Stimulated activated CD8-positive, alpha-beta memory T cell treated with anti-CD3 and anti-CD28 coated beads, Interleukin-7, amount 100 ng/mL, for 48 hours (primary cell): ENCODE measurements at regions not wholly inside any gene's neighbourhood (a gene's known extent, or its start where the extent isn't known, plus 50 kb on each side); places are given as distances from the start of the nearest gene placed in this dataset.

Experiments
- DNase-seq, 2 donors: peaks; one replicate each; pipeline ENCODE4 v3.0.0-alpha.2; 2020; ENCODE audit warnings: low read depth in 1 of 2; ENCODE audit errors: extremely low read depth in 1 of 2

DNA sequence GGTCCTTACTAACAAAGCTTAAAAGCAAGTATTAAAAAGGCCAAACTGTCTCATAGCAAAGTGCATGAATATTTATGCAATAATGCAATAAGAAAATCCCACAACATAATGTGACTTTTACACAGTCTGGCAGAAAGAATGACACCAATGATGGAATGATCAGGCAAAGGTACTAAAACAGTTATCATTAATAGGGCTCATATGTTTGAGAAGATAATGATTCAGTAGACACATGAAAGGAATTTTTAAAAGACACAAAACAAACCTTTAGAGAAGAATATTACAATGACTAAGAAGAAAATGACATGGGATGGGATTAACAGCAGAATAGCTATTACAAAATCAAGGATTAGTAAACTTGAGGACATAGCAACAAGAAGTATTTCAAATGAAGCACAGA, 1411.2 kb upstream of the TMEM132C start:
- DNase-seq, result no peak

DNA sequence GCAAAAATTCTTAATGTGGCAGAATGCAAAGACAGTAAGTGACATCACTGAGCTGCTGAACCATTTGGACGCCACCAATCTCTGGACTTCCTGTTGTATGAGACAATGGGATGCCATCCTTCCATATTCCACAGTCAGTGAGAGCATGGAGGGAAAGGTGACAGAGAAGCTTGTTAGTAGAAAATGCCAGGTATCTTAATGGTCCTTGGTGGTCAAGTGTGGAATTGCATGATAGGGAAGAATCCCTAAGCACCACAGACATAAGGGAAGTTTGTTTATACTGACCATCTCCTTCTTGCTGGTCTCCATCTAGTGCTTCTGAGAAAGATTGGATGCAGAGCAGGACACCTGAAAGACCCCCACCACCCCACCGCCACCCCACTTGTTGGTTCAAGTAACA, 1410.0 kb upstream of the TMEM132C start:
- no peak for DNase-seq

DNA sequence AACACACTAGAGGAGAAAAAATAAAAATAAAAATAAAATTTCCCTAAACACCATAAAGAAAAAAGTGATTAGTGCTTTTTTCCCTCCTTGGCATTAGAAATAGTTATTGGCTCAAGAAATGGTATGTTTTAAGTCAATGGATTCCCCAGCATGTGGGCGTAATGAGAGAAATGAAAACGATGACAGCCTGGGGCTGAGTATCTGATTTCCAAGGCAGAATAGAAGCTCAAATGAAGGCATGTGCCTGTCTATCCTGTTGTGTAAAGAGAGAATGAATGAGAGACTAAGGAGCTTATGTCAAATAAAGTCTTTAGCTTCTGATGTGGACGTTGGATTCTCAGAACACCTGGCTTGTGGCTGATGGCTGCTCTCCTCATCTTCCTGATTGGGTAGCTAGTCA, 1408.4 kb upstream of the TMEM132C start:
- no peak for DNase-seq

DNA sequence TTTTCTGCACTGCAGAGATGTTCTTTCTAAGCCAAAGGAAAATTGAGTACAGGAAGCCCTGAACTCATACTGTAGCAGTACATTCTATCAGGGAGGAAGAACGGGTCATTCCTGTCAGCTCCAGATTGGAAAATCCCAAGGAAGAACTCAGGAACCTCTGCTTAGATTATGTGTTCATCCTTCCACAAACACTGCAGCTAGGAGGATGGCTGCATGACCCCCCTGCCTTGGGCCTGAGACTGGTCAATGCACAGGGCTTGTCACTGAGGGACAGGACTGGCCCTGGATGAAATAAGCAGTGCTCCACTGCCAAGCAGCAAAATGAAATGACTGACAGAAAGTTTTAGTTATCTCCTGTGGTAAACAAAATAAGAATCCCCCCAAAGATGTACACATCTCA, 1406.8 kb upstream of the TMEM132C start:
- no peak for DNase-seq

DNA sequence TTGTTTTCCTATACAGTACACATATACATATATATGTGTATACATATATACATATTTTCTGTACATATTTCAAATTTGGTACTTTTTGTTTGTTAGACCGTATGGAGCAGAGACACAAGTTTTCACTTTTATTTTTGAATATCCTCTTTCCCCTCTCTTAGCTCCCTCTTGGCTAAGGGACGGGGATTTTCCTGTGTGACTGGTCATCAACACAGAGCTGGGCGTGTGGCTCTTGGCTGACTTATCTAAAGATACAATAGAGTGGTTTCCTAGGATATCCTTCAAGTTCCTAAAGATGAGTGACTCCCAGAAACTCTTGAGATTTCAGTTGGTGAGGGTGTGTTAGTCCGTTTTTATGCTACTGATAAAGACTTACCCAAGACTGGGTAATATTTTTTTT, 1404.5 kb upstream of the TMEM132C start:
- DNase-seq, result no peak

DNA sequence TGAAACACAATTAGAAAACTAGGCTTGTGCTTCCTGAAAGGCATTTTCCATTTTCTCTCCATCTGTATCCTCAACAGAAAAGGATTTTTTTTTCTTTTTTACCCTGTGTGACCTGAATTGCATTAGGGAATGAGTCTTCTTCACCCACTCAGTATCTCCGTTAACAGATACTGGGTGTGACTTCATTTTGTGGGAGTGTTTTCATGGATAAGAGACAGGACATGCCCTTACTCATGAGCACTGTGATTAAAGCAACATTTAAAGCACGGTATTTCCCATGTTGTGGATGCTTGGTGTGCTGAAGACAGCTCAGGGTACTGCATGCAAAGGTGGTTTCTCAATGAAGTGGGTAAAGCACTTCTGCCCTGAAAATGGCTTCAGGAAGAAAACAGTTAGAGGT, 1397.3 kb upstream of the TMEM132C start:
- DNase-seq, result no peak

DNA sequence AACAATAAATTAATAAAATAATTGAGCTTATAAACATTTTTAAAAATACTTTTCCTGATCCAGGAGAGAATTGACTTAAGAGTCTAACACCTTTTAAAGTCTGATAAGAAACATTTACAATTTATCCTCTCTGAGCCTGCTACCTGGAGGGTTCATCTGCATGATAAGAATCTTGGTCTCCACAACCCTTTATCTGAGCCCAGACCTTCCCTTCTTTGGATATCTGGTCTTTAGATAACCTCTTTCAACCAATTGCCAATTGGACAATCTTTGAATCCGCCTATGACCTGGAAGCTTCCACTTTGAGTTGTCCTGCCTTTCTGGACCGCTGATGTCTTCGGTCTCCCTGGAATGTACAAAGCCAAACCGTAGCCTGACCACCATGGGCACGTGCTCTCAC, 1393.3 kb upstream of the TMEM132C start:
- no peak for DNase-seq

DNA sequence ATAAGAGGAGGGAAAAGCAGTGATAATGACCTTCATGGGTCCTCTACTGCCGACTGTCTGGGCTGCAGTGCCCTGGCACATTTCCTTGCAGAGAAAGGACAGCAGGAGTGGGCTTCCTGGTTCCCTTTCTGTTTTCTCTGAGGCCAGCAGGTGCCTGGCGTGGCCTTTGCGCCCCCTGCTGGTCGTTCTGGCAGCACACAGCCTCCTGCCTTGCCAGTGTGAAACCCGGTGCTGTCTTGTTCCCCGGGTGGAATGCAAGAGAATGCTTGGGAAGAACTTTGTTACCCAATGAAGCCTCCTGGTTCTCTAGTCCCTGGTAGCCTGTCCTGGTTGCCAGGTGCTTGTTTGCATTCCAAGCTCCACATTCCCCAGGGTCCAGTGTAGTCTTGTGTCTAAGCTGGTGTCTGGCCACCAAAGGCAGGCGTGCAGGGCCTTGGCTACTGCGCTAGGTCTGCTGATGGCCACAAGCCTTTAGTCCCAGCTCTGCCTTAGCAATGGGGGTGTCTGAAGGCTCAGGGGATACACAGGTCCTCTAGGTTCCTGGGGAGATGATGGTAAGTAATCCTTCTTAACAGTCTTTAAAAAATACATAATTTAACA, 1392.4 kb upstream of the TMEM132C start:
- peak; percentile 14 to 19 for DNase-seq

DNA sequence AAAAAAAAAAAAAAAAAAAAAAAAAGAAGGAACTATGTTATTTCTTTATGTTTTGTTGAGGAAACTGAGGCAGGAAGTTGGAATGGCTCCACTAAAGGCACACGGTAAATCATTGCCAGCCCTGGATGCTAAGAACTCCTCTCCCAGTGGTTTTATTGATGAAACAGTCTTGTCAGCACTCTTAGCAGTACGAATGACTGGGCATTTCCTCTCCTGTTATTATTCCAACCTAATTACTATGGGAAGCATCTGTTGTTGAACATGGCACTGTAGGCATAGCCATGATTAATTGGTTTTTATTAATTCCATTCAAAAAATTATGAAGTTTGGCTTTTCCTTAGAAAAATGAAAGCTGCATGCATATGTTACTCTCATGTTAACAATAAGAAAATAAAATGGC, 1387.1 kb upstream of the TMEM132C start:
- no peak for DNase-seq

DNA sequence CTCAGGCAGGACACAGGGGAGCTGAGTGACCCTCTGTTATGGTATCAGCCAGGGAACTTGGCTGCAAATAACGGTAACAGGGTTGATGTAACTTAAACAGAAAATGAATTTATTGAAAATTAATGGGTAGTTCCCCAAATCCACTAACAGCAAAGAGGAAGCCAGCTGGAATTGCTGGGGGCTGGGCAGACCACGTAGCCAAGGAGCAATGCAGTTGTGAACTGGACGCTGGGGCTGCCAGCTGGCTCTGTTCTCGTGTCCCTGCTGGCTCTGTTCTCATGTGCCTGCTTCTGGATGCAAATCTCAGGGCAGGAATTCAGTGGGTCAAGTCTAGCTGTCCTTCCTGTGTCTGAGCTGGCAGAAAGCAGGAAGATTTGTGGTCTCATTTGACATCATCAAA, 1383.3 kb upstream of the TMEM132C start:
- DNase-seq, result no peak

DNA sequence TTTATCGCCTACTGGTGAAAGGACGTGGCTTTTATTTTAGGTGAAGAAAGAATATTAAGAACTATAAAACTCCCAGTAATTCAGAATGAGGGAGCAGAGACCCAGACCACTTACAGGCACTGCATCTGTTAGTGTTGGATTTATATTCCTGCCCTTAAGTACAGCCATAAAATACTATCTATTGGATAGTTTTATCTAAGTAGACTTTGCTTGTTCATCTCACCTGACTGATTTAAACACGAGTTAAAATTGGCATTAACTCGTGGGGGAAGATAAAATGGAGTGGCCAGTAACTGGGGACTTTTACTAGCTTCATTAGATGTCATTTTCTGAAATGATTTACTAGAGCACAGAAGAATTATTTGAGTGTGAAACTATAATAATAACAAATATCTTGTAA, 1377.5 kb upstream of the TMEM132C start:
- DNase-seq, result no peak

DNA sequence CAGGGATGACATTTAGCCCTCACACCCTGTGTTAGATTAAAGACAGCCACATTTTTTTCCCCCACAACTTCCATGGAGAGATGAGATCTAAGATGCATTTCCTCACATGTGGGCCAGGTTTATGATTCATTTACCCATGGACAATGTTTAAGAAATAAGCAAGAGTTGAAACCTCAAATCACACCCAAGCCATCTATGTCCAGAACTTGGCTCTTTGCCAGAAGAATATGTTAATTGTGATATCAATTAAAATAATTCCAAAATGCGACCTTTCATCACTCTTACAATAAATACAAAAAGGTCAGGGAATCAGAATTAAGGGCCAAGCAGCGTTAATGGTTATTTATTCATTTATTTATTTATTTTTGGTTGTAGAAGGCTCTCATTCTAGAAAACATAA, 1376.9 kb upstream of the TMEM132C start:
- no peak for DNase-seq

DNA sequence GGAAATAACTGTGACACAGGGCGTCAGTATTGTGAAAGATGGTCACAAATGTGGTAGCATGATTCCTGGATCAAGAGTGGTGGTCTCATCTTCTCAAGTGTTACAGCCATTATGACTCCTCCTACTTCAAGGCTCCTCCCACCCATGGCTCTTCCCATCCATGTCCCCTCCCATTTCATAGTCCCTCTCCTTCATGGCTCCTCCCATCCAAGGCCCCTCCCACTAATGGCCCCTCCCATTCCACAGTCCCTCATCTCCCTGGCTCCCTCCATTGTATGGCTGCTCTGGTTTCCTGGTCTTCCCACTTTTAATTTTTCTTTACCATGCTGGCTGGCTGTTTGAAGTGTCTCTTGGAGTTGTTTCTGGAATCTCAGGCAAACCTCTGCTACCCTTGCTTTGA, 1375.2 kb upstream of the TMEM132C start:
- DNase-seq, result no peak

DNA sequence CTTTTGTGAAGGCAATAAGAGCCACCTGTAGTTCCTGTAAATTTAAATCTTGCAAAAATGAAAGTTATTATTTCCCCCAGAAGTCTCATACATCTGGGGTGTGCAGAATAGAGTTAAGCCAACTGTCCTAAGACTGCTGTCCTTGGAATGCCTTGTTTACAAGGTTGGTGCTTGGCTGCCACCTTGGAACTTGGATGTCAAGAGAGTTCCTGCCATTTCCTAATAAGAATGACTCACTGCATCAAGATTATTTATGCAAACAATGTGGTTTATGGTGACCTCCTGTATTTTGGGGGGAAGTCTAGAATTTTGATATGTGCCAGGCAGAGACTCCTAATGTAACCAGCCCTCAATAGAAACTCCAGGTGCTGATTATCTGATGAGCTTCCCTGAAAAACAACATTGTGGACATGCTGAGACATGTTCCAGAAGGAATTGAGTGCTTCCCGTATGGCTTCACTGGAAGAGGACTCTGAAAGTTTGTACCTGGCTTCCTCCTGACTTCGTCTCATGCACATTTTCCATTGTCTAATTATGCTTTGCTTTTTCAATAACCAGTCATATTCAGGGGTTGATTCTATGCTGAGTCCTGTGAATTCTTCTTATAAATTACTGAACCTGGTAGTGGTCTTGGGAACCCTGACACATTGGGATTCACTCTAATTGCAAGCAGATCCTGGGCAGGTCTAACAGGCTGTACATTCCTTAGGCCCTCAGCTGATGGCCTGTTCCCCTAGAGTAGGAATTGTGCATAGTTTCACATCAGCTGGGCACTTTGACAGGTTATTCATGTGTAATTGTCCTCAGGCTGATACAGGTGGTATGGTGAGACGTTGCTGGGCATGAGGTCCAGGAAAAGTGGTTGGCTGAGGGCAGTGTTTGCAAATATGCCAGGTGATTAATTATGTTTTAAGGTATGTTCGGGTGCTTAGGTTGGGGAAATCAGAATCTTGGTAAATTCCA, 1370.7 kb upstream of the TMEM132C start:
- no peak for DNase-seq

DNA sequence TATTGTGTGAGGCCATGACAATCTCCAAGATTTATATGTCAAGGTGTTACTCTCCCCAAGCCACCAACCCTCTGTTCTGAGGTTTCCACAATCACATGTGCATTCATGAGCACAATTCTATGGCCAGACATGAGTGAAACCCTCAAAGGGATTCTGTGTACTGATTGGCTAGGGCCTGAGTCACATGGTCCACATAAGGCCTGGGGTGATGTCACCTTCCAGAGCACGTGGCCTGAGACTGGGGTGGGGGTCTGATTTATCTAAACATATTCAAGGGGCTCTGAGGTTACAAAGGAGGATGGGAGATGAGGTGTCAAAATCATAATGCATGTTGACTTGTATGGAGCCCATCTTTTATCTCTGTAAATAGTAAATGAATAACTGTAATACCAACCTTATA, 1369.9 kb upstream of the TMEM132C start:
- DNase-seq, result no peak

DNA sequence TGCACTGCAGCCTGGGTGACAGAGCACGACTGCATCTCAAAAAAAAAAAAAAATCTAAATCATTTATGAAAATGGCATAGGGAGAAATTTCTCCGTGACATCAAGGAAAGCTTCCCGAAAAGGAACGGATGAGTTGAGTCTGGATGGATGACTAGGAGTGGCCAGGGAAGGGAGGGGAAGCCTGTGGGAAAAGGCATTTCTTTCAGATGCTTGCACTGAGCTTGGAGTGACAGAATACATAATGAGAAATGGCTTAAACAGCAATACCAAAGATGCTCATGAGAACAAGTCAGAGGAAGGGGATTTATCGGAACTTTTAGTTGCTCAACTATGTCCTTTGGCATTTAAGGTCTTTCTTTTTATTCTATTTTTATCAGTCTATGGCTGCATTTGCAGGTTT, 1369.2 kb upstream of the TMEM132C start:
- no peak for DNase-seq

DNA sequence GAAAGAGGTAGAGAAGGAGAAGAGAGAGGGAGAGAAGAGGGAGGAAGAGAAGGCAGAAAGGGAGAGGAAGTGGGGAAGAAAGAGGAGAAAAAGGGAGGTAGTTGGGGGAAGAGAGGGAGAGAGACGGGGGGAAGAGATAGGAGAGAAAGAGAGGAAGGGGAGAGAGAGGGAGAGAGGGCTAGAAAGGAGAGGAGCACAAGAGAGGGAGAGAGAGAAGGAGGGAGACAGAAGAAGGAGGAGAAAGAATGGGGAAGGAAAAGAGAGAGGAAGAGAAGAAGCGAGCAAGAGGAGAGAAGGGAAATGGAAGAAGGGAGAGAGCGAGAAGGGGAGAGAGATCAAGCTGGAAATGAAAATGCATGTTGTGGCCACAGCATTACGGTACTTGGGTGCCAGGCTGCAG, 1368.4 kb upstream of the TMEM132C start:
- no peak for DNase-seq

DNA sequence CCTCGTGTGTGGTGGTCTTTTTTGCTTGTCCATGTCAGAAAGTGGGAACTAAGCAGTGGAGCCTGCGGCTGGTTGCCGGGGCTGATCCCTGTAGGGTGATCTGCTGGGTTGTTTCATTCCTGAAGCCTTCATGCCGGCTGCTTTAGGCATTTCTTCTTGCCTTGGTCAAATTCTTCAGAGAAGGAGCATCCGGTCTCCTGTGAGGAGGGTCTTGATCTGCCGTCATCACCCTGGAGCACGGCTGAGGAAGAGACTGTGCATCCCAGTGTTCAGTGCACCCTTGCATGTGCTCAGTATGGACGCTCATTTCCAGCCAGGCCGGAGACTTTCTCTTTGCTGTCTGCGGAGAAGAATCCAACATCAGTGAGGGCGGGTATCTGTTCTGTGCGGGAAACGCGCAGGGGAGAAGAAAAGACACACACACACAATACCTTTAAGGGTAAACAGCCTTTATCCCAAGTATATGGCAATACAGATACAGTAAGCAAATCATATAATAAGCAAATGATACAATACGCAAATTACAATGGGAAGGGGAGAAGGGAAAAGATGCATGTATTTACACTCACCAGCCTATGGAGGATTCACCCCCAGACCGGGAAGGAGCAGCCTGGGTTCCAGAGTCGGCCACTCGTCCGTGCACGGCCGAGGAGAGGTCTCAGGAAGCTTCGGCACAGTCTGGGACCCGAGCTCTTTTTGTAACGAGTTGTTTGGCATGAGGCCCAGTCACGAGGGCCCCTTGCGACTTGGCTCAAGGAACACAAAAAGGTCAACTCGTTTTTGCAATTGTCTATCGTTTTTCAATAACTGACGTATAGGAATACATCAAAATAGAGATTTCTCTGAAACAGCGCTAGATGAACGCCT, 1366.8 kb upstream of the TMEM132C start:
- no peak for DNase-seq

DNA sequence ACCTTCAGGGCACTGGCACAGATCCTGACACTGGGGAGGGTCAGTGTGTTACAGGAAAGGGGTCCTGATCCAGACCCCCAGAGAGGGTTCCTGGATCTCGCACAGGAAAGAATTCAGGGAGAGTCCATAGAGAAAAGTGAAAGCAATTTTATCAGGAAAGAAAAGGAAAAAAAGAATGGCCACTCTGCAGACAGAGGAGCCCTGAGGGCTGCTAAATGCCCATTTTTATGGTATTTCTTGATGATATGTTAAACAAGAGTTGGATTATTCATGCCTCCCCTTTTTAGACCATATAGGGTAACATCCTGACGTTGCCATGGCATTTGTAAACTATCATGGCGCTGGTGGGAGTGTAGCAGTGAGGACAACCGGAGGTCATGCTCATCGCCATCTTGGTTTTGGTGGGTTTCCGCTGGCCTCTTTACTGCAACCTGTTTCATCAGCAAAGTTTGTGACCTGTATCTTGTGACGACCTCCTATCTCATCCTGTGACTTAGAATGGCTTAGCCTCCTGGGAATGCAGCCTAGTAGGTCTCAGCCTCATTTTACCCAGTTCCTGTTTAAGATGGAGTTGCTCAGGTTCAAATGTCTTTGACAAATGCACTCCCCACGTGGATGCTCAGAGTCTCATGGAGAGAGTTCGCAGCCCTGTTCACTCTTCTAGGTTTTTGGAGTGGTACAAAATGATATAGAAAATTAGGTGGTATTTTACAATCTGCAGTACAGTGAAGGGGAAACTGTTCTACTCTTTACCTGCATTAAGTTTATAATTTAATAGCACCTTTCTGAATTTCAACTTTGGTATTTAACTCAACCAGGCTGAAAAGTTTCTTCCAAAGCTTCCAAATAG, 1363.7 kb upstream of the TMEM132C start:
- DNase-seq, result no peak

DNA sequence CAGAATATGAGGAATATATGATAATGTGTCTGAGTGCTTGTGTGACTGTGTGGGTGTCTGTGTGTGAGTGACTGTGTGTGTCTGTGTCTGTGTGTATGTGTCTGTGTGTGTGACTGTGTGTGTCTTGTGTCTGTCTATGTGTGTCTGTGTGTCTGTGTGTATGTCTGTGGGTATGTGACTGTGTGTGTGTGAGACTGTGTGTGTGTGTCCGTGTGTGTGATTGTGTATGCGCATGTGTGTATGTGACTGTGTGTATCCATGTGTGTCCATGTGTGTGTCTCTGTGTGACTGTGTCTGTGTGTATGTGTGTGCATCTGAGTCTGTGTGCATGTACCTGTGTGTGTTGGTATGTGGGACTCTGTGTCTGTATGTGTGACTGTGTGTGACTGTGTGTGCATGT, 1361.2 kb upstream of the TMEM132C start:
- DNase-seq, result no peak
